Sigmoid colon (tissue), 6 donors: ENCODE measurements at regions not wholly inside any gene's neighbourhood (a gene's known extent, or its start where the extent isn't known, plus 50 kb on each side); places are given as distances from the start of the nearest gene placed in this dataset.

ENCODE experiments used
- DNase-seq: peaks from one replicate; pipeline ENCODE4 v3.0.0-alpha.2; 2019
- H3K27ac ChIP-seq, 4 donors: fragments of 200-600 bp; sonication (generic); one replicate each; pipeline ENCODE4 v1.5.1; 2016 to 2019; ENCODE audit warnings: mild to moderate bottlenecking in 1 of 4
- H3K27me3 ChIP-seq, 3 donors: fragments of 200-600 bp; sonication (generic); one replicate each; pipeline ENCODE4 v1.5.1; 2019; ENCODE audit warnings: mild to moderate bottlenecking in 1 of 3
- H3K36me3 ChIP-seq, 4 donors: fragments of 200-600 bp; sonication (generic); one replicate each; pipeline ENCODE4 v1.5.1; 2016 to 2019
- H3K4me1 ChIP-seq, 4 donors: fragments of 200-600 bp; sonication (generic); one replicate each; pipeline ENCODE4 v1.5.1; 2017 to 2019
- H3K4me3 ChIP-seq, 4 donors: fragments of 200-600 bp; sonication (generic); one replicate each; pipeline ENCODE4 v1.5.1; 2017 to 2019; ENCODE audit warnings: mild to moderate bottlenecking in 2 of 4, moderate library complexity in 1 of 4
- H3K9me3 ChIP-seq, 4 donors: fragments of 200-600 bp in 3 of 4; sonication (generic) in 3 of 4; one replicate each; pipeline versions ENCODE4 v1.5.1 to v1.6.1; 2013 to 2019
- EP300 ChIP-seq, 4 donors: sonication (generic); formaldehyde crosslinking; IDR thresholded peaks; one replicate each; pipeline ENCODE4 v1.6.1; 2017; ENCODE audit warnings: antibody characterized with exemption in 4 of 4
- POLR2A ChIP-seq, 2 donors: fragments of 450-650 bp; IDR thresholded peaks; one replicate each; pipeline ENCODE4 v1.6.1; 2016; ENCODE audit warnings: antibody characterized with exemption in 2 of 2, mild to moderate bottlenecking in 2 of 2, moderate library complexity in 2 of 2
- POLR2AphosphoS5 ChIP-seq, 4 donors: sonication (generic); formaldehyde crosslinking; IDR thresholded peaks; one replicate each; pipeline ENCODE4 v1.6.1; 2017; ENCODE audit warnings: antibody characterized with exemption in 4 of 4
- WGBS, 2 donors: extraction: QIAGEN DNeasy Blood & Tissue Kit; methylation state at CpG; one replicate each; pipeline ENCODE4 v1.1.7; 2013; 5-methylcytosine and 5-hydroxymethylcytosine counted together
- intact Hi-C: fragments of 100-400 bp; cut with DNase I; formaldehyde crosslinking; loops from one replicate; pipeline ENCODE4 v1.15.1; 2023
- TF ChIP-seq, protein P1 (sequence below), 4 experiments: fragments of 450-650 bp in 3 of 4; fragments of 200-600 bp in 1 of 4; IDR thresholded peaks; one replicate each; pipeline ENCODE4 v1.5.1; 2016 to 2019; ENCODE audit warnings: antibody characterized with exemption in 4 of 4, mild to moderate bottlenecking in 3 of 4, moderate library complexity in 2 of 4
- donor health status: healthy with polysubstance abuse.
- donor health status: healthy.

DNA sequence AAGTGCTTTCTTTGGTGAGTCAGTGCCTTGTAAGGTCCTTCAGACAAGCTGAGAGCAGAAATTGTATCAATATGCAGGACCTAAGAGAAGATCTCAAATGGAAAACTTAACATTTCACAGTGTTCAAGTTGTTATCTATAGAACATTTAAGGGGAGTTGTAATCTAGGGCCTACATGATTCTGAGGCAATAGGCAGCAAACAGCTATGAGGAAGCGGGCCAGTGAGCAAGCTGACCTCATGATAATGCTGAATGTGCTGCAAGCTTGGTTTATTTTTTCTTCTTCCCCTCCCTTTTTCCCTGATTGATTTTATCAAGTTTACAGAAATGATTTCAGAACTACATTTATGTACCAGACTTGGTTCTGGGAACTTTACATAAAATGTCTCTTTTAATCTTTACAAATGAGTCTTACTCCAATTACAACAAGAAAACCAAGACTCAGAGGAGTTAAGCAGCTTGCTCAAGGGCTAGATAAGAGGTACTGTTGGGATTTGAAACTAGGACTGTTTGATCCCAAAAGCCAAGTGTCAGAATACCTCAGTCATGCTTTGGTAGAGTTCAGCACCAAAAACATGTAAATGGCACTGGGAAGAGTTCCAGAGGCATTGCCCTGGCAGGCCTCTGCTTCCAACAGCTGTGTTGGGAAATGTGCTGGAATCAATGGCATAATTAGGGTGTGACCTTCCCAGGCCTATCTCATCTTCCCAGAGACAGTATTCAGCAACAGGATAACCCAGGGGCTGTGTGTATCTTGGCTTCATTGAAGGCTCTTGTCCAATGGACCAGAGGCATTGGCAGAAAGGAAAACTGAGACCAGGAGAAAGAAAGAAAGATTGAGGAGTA lies 130.1 kb downstream of the LRRC70 start:
- intact Hi-C loops = no loop called here
- 89 to 96% methylated on average over 1 of the region's 1 CpG for WGBS, 2 donors
- no peaks in the 10 kb centered on the region for H3K36me3 ChIP-seq

DNA sequence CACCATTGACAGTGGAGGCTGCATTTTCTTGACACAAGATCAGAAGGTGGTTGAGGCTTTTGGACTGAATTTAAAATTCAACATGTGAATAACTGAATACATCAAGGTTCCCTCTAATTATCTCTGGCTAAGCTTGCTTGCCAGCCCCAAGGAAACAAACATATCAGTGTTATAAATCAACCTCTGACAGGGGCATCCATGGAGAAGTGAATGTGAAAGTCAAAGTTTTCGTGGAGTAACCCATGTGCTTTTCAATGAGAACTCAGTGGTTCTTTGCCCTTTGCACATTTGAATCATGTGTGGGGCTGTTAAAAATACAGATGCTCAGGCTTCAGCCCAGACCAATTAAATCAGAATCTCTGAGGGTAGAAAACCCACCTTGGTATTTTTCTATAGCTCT lies 128.9 kb downstream of the LRRC70 start:
- WGBS, 2 donors = 36 to 64% methylated on average over 1 of the region's 1 CpG
- intact Hi-C loops = no loop called here
- Histone ChIP-seq H3K36me3 (no peaks in the 10 kb centered on the region), H3K4me1 (no peaks in the 10 kb centered on the region), H3K9me3 (peaks cover 0 to 4% (median 0%) of the 10 kb centered on the region in 4 donors), H3K4me3 (no peak overlapping the region), H3K27ac (no peak overlapping the region), H3K27me3 (no peaks in the 10 kb centered on the region)
- no peak for DNase-seq
- TF ChIP-seq POLR2AphosphoS5 (IDR thresholded peaks at IDR 0.05) (no peak), POLR2A (IDR thresholded peaks at IDR 0.05) (no peak), EP300 (IDR thresholded peaks at IDR 0.05) (no peak)
- TF ChIP-seq, protein P1, sequence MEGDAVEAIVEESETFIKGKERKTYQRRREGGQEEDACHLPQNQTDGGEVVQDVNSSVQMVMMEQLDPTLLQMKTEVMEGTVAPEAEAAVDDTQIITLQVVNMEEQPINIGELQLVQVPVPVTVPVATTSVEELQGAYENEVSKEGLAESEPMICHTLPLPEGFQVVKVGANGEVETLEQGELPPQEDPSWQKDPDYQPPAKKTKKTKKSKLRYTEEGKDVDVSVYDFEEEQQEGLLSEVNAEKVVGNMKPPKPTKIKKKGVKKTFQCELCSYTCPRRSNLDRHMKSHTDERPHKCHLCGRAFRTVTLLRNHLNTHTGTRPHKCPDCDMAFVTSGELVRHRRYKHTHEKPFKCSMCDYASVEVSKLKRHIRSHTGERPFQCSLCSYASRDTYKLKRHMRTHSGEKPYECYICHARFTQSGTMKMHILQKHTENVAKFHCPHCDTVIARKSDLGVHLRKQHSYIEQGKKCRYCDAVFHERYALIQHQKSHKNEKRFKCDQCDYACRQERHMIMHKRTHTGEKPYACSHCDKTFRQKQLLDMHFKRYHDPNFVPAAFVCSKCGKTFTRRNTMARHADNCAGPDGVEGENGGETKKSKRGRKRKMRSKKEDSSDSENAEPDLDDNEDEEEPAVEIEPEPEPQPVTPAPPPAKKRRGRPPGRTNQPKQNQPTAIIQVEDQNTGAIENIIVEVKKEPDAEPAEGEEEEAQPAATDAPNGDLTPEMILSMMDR (IDR thresholded peaks at IDR 0.05) = no peak

More for the DNA sequence above, 130.1 kb downstream of the LRRC70 start:
- H3K9me3 ChIP-seq = peaks cover 0 to 4% (median 0%) of the 10 kb centered on the region in 4 donors
- no peaks in the 10 kb centered on the region for H3K27me3 ChIP-seq
- DNase-seq = no peak
- H3K4me1 ChIP-seq = no peaks in the 10 kb centered on the region
- H3K4me3 ChIP-seq = no peak overlapping the region
- TF ChIP-seq, protein P1 (IDR thresholded peaks at IDR 0.05) = no peak
- TF ChIP-seq EP300 (IDR thresholded peaks at IDR 0.05) = no peak
- TF ChIP-seq POLR2AphosphoS5 (IDR thresholded peaks at IDR 0.05) = no peak
- no peak for TF ChIP-seq POLR2A (IDR thresholded peaks at IDR 0.05)
- H3K27ac ChIP-seq = no peak overlapping the region

DNA sequence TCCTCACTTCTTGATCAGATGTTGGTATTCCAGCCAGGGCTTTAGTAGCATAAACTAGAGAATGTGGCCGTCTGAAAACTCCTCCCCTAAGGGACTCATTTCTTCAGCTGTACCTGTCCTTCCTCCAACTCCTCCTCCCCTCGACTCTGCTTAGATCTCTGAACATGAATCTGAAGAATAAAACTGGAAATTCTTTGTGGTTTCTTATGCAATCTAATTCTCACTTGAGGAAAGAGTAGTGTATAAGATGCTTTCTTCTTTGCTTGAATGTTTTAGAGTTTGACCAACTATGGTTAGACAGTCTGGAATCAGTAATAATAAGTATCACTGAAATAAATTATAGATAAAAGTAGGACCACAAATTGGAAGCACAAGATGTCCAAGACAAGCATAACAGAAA lies 128.5 kb downstream of the LRRC70 start:
- H3K27ac ChIP-seq = no peak overlapping the region
- WGBS, 2 donors = 61 to 85% methylated on average over 2 of the region's 2 CpGs

DNA sequence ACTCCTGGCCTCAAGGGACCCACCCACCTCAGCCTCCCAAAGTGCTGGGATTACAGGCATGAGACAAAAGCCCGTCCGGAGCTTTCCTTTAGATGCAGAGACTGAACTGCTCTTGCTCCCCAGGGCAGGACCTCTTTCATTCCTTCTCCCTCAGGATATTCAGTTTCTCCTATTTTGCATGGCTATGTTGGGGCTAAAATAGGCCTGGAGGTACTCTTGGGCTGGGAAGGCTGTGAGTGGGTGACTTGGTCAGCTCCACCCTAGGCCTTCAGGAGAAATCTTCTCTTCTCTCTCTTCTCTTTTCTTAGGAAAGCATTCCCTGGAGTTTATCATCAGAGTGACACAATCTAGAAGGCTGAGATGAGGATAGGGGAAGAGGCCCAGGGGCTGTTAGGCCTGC lies 126.4 kb downstream of the LRRC70 start:
- Histone ChIP-seq H3K4me1 (no peaks in the 10 kb centered on the region), H3K9me3 (peaks cover 0 to 4% (median 0%) of the 10 kb centered on the region in 4 donors), H3K4me3 (no peak overlapping the region), H3K27ac (no peak overlapping the region), H3K27me3 (no peaks in the 10 kb centered on the region), H3K36me3 (no peaks in the 10 kb centered on the region)
- intact Hi-C loops = no loop called here
- TF ChIP-seq POLR2AphosphoS5 (IDR thresholded peaks at IDR 0.05) (no peak), EP300 (IDR thresholded peaks at IDR 0.05) (no peak)
- TF ChIP-seq, protein P1 (IDR thresholded peaks at IDR 0.05) = no peak
- WGBS, 2 donors = 92 to 95% methylated on average over 2 of the region's 2 CpGs
- DNase-seq = no peak

More for the DNA sequence above, 128.5 kb downstream of the LRRC70 start:
- intact Hi-C loops = no loop called here
- no peak for DNase-seq
- TF ChIP-seq, protein P1 (IDR thresholded peaks at IDR 0.05) = no peak
- no peak for TF ChIP-seq POLR2A (IDR thresholded peaks at IDR 0.05)
- no peak for TF ChIP-seq POLR2AphosphoS5 (IDR thresholded peaks at IDR 0.05)
- no peak for TF ChIP-seq EP300 (IDR thresholded peaks at IDR 0.05)
- H3K4me1 ChIP-seq = no peaks in the 10 kb centered on the region
- H3K4me3 ChIP-seq = no peak overlapping the region
- peaks cover 0 to 4% (median 0%) of the 10 kb centered on the region in 4 donors for H3K9me3 ChIP-seq
- no peaks in the 10 kb centered on the region for H3K36me3 ChIP-seq
- H3K27me3 ChIP-seq = no peaks in the 10 kb centered on the region
